Amniotic epithelial cell (primary cell): ENCODE measurements at regions not wholly inside any gene's neighbourhood (a gene's known extent, or its start where the extent isn't known, plus 50 kb on each side); places are given as distances from the start of the nearest gene placed in this dataset.

Source experiments
- DNase-seq: peaks from one replicate; pipeline ENCODE4 v3.0.0-alpha.2; 2010; ENCODE audit warnings: low read depth

DNA sequence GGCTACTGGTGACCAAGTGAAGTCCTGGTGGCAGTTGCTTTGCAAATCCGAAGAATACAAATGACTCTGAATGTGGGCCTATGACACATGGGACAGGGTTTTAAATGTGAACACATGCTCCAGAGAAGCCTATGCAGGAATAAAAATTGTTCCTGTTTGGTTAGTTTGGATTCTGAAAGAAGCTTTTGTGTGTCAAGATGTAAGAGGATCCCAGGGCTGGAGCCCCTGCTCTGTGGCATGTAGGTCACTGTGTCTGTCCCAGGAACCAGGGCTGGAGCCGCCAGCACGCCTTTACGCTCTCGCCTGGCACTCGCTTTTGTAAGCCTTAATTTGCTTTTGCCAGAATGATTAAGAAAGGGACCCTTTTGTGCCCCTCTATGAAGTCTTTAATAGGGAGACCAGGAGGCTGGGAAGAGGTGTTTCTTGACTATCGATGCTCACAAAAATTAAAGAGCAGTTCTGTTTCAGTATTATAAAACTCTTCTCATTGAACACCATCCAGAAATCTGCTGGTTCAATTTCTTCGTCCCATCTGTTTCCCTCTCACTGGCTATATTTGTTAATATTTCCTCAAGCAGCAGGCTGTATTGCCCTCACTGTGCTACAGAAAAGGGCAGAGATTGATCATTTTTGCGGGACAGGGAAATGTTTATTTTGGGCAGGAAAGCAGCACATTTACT is 532.7 kb upstream of the POU3F3 start:
- no peak for DNase-seq

DNA sequence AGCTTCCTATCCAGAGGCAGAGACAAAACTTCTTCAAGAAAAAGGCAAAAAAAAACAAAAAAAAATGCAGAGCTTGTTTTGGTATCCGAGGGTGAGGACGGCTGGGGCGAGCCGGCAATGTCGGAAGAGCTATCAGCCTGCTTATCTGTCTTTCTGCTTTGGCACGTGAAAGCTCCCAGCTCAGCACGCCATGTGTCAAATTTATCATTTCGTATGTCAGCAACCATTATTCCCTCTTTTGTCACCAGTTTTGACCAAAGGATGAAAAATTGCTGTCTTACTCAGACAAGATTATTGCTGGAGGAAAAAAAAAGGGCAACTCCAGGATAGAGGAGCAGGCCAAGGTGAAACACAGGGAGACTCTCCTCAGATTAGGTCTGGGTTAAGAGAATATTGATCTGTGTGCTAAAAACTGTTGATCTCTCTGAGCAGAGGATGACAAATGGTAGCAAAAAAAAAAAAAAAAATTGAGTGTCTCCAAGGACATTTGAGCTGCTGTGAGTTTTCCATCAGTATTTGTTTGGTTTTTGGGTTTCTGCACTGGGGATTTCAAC is 532.0 kb upstream of the POU3F3 start:
- DNase-seq: no peak

DNA sequence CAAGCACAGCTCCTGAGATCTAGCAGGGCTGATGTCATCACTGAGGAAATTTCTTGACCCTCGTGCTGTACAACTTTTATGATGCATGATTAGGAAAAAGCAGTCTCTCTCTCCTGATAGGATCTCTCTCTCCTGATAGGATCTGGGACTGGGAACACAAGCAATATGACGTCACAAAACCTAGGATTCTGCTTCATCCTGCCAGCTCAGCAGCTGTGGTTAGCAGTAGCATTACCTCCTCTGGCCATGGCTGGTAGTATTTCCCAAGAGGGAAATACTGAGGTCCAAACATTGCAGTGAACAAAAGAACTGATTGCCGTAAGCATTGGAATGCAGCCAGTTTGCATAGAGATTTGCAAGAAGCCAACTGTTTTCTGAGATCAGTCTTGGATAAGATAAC is 521.2 kb upstream of the POU3F3 start:
- peak; percentile 2 for DNase-seq

DNA sequence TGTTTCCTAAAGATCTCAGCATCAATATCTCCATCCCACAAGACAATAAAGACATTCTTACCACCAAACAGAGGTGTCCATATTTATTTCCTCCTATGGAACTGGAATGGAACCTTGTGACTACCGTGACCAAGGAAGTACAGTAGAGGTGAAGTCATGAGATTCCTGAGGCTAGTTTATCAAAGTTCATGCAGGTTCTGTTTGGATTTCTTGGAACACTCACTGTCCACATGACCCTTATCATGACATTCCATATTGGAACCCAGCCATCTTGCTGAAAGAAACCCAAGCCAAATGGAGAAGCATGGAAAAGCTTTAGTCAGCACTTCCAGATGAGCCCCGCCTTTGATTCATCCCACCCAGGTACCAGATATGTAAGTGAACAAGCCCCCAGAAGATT is 516.0 kb upstream of the POU3F3 start:
- no peak for DNase-seq

DNA sequence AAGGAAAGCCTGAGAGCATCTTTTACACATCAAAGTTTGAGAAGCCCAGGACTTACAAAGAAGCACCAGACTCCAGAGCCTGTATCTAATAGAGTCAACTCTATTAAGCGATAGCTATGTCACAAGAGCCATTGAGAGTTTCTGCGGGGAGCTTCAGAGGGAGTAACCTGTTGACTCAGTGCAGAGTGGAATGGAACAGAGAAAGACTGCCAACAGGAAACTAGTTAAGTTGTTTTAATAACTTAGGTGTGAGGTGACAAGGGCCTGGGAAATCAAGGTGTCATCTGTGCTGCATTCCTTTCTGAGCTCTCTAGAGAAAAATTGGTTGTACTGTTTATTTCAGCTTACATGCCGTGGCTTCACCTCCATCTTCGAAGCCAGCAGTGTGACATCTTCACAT is 513.8 kb upstream of the POU3F3 start:
- DNase-seq: no peak

DNA sequence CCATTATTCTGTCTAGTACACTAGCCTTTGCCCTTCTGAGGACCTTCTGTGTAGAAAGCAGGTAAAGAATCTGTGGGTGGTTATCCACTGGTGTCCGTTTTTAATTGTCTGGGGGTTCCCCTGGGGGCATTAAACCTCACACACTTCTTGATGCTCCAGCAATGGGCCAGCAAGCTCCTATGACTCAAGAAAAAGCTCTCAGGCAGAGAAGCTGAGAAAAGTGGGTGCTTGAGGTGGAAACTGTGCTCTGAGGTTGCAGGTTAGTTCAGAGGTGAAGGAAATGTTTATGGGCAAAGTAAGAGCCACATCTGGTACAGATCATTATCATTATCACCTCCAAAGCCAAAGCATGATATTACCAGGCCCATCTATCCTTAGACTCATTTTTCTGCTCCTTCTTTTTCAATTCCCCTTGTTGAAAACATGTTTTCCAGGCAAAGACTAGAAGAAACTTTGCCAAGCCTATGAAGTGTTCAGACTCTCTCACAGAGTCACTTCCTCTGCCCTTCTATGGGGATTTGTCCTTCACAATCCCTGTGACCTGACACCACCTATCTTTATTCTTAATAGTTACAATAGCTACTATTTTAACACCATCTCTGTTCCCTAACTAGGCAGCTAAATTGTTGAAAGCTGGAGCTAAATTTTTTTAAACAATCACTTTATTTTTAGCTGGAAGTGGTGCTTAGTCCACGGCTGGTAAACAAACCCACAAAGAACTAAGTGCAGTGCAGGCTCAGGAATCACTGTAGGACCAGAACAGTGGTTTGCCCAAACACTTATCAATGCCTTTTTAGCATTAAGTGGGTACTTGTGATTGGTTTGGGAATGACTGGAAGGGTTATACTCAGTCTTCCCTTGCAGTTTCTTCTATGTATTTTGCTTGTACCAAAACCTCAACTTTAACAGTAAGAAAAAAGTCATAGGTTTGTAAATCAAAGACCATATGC is 512.8 kb upstream of the POU3F3 start:
- DNase-seq: no peak

DNA sequence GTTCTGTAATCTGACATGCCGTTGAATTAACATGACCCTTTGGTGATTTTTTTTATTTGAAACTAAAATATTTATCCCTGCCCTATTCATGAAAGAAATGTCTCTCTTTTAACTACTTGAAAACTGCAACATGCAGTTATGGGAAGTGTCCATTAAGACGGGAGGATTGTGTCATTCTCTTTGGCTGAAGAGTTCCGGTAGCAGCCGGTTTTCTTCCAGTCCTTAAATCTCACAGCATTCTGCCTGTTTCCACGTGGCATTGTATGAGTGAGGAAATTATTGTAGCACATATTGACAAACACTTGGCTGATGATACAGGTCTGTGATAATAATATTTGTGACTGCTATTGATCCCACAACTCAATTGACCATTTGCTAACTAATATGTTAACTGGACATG is 509.6 kb upstream of the POU3F3 start:
- no peak for DNase-seq

DNA sequence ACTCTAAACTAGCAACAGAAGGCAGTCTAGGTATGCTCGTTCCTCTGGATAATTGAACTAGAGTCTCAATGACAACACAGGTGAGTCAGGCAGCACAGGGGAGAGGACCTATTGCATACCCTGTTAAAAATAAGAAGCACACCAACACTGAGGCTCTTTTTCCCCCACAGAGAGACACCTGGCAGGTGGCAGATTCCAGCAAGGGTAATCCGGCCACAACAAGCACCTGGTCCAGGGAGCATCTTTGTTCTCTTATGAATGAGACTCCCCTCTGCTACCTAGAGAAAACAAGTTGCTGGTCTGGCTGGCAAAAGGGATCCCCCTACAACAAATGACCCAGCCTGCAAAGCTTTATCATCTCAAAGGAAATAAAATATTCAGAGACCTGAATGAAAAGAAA is 508.9 kb upstream of the POU3F3 start:
- no peak for DNase-seq

DNA sequence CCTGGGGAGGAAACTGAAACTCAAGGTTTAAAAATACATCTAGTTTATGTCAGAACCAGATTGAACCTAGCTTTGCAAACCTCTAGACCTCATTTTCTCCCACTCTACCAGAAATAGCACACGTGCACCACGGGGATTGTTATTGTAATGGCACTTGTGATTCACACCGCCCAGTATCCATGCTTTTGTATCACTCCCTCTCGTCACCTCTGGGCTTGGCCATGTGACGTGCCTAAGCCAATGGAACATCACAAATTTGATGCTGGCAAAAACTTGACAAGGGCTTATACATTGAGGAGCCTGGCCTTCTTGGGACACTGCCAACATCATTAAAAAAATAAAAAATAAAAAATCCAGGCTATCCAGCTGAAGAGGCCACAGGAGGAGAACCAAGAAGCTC is 495.8 kb upstream of the POU3F3 start:
- DNase-seq: no peak

DNA sequence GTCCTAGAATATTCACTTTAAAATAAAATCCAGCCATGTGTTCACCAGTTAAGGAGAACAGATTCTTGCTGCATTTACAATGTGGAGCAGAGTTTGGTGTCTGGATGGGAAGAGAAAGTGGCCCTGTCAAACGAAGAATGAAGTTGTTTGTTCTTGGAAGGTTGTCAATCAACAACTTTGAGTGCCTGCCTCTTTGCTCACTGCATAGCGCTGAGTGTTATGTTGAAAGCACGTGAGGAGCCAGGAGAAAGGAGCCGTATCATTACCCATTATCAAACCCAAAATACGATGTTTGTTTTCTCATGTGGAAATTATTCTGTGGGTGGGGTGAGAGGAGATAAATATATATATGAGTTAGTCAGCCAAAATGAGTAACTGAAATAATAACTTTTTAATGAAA is 492.5 kb upstream of the POU3F3 start:
- DNase-seq: no peak

DNA sequence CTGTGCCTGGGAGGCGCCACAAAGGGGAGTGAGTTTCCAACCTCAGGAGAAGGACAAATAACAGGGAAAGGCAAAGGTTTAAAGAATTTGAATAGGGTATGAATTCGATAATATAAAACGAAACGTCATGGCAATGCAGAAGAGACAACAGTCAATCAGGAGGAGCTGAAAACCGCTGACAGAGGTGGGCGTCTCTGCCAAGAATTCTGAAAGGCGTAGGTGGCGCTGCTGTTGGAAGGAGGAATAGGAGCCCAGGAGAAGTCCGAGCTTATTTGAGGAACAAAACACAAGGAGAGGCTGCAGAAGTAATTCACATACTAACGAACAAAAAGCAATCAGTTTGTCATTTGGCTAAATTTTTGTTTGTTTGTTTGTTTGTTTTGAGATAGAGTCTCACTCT is 485.8 kb upstream of the POU3F3 start:
- DNase-seq: no peak

DNA sequence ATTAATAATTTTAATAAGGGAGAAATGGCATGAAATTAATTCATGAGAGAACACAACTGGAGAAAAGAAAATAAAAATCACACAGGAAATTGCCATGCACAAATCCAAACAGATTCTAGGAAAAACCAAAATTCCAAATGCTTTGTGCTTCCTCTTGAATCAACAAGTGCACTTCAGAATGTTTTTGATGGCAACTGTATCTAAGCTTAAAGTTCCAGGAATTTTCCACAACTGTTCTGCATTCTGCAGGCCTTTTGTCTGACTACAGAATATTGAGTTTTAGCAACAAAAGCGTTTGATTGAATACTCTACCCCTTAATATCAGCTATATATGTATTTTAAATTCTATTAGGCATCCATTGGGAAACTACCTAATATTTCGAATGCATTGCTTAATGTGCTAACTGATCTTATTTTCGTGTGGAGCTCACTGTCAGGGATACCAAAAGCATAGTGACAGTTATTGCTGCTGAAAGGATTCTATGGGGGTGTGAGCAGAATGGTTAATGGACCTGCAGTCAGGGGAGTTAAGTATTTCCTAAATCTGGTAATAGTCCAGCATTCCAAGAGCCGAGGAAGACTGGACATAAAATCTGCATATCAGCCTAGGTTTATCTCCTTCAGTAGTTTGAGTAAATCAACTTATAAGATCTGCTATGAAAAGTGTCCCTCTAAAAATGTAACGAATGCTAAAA is 482.7 kb upstream of the POU3F3 start:
- no peak for DNase-seq

DNA sequence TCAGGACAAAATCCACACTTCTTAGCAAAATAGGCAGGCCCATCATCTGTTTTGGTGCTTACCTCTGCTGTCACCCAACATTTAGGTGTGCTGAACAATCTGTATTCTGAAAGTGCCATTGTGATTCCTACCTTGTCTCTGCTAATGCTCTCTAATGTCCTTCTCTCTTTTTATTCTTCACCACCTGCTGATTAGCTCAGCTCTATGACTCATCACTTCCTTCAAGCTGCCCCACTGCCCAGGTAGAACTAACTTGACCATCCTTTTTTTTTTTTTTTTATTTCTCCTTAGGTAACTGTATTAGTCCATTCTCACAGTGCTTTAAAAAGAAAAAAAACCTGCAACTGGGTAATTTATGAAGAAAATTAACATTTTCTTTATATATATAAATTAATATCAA is 478.7 kb upstream of the POU3F3 start:
- DNase-seq: no peak

DNA sequence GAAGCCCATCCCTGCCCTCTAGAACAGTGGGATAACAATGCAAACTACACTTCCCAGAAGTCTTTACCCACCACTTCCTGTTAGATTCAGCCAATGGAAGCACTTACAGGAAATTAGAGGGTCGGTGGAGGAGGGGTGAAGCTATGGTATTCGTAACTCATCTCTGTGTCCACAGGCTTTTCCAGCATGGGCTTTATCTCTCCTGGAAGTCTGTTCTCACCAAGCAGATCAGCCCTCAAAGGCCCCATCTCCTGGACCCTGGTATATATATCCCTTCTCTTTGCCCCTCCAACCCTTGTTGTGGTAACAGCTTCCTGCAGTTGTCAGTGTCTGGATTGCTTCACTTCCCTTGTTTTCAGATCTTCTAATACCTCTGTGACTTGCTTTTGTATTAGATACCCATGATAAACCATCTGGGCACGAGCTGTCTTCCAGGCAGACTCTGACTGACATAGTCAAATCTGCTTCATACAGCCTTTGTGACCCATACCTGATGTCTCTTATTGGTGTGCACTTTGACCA is 475.0 kb upstream of the POU3F3 start:
- DNase-seq: no peak

DNA sequence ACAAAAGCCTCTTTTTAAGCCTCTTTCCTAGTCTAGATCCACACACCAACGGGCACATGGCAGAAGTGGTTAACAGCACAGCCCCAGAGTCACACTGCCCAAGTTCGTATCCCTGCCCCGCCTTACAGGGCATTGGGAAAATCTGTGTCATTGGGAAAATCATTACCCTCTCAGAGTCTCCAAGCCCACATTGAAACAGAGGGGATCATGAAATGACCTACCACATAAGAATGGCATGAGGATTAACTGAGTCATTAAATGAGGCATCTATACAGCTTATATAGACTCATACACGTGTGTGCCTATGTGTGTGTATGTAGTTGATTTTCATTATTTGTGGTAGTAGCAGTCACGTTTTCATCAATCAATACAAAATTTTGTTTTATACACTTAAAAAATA is 469.0 kb upstream of the POU3F3 start:
- no peak for DNase-seq

DNA sequence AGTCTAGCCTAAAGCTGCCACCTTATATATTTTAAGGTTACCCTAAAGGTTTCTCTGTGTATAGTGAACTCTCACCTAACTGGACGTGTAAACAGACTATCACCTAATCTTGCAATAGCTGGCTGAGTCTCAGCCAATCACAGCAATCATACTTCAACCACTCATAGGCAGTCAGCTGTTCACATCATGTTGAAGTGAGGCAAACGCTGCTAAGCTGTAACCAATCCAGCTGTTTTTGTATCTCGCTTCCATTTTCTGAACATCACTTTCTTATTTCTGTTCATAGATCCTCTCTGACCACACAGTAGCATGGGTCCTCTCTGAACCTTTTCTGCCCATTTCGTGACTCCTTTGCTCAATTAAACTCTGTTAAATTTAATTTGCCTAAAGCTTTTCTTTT is 468.2 kb upstream of the POU3F3 start:
- no peak for DNase-seq

DNA sequence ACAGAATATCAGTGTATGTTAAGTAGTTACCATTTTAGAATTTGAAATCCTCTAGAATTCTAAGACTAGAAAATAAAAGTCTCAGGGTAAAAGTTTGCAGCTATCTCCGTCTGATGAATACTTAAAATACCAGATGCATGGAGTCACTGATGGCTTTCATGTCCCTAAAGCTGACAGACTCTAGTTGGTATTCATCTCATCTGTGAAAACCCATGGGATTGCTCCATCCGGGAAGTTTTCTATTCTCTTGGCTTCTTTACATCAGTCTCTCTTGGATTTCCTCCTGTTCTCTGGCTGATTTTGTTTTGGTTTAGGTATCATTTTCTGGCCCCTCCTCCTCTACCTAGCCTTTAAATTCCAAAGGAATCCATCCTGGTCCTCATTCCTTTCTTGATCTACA is 465.6 kb upstream of the POU3F3 start:
- no peak for DNase-seq

DNA sequence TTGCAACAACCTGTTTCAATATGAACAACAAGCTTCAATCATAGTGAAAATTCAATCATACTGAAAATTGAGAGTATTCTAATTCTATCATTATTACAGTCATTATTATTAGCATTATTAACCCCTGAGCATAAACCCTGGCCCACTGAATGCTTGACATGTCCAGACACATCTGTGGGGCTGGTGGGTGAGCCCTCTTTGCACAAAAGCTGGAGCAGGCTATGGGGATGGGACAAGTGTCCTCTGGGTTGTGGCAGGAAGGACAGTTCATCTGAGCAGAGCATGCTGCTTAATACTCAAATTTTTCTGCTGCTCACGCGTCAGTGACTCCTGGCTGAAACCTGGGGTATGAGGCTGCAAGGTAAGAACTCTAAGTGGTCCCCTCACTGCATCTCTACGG is 451.1 kb upstream of the POU3F3 start:
- no peak for DNase-seq

DNA sequence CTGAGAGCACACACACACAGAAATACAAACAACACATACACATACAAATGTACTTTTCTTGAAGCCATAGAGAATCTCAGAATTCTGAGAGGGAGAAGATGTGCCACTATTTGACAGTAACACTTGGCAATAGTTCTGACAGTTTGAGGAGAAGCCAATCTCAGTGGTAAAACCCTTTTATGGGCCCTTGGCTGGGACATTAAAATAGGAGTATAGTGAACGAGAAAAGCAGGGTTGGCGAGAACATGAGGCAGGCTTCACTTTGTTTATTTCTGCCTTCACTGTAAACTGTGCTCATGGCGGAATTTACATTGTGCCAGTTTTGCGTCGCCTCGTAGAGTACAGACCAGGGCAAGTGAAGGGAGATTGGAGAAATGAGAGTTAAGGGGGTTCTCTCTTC is 449.4 kb upstream of the POU3F3 start:
- no peak for DNase-seq

DNA sequence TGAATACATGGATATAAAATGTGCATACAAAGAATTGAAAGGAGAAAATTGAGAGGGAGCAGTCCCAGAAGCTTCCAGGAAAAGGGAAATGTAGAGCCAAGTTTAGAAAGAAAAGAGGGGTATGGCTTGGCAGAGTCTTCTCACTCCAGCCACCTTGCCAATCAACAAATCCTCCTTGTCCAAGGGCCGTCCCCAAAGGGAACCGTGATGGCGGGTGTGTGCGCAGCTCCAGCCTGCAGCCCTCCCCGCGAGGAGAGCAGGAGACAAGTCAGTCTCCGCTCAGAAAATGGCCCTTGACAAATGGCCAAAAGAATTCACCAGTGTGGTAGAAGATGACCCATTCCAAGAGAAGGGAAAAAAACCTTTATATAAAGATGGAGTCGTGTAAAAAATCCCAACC is 448.3 kb upstream of the POU3F3 start:
- DNase-seq: no peak

DNA sequence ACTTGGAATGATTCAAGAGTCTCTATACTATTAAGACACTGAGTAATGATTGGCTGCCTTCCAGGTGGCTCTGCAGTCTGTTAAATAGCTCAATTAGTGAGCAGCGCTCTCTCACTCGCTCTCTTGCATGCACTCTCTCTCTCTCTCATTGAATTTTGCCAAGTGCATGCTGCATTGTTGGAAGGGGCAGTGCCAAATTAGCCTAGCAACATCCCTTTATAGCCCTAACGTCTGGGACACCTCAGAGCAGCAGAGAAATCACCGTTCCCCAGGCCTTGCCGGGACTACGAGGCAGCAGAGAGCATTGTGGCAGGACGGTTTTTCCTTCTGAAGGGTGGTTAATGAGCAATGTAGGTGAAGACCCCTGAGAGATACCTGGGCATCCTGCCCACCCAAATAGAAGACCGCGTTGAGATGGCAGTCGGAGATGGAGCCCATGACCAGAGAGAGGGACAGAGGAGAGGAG is 447.6 kb upstream of the POU3F3 start:
- no peak for DNase-seq

DNA sequence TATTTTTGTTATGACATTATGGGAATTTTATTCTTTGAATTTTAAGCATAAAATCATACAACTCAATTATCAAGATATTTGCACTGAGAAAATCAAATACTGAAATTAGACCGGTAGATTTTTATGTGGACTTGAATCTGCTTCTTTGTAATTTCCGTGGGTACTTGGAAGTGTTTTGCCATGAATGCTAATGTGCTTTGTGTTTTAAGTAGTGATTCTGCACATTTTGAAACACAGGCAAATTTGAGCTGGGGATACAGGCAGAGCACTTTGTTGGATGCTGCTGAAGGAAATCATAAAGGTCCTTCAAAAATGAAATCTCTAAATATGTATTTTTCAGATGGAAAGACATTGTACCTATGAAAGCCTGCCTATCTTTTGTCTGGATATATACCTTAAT is 446.3 kb upstream of the POU3F3 start:
- no peak for DNase-seq
